Ovary (tissue), 7 donors: ENCODE measurements at regions not wholly inside any gene's neighbourhood (a gene's known extent, or its start where the extent isn't known, plus 50 kb on each side); places are given as distances from the start of the nearest gene placed in this dataset.

Source experiments
- DNase-seq, 5 donors: peaks; one replicate each; pipeline ENCODE4 v3.0.0-alpha.2; 2019 to 2020
- H3K27ac ChIP-seq, 2 donors: fragments of 200-600 bp; one replicate each; pipeline versions ENCODE4 v1.5.1 to v1.8.0; 2019 to 2022
- H3K27me3 ChIP-seq: fragments of 200-600 bp; one replicate; pipeline ENCODE4 v1.8.0; 2022
- H3K36me3 ChIP-seq: fragments of 200-600 bp; sonication (generic); one replicate; pipeline ENCODE4 v1.5.1; 2019
- H3K4me1 ChIP-seq: one replicate; pipeline ENCODE4 v1.8.1; 2013; ENCODE audit warnings: mild to moderate bottlenecking, moderate library complexity; ENCODE audit not compliant: insufficient read depth
- H3K4me3 ChIP-seq: fragments of 200-600 bp; sonication (generic); one replicate; pipeline ENCODE4 v1.5.1; 2017
- H3K9me3 ChIP-seq, 2 donors: fragments of 200-600 bp in 1 of 2; sonication (generic) in 1 of 2; one replicate each; pipeline versions ENCODE4 v1.5.1 to v1.8.1; 2013 to 2019; ENCODE audit warnings: mild to moderate bottlenecking in 1 of 2, moderate library complexity in 1 of 2
- EP300 ChIP-seq: sonication (generic); formaldehyde crosslinking; IDR thresholded peaks from one replicate; pipeline ENCODE4 v1.6.1; 2017; ENCODE audit warnings: antibody characterized with exemption
- POLR2A ChIP-seq: fragments of 450-650 bp; IDR thresholded peaks from one replicate; pipeline ENCODE4 v1.6.1; 2017; ENCODE audit warnings: antibody characterized with exemption, mild to moderate bottlenecking, moderate library complexity
- WGBS, 3 donors: extraction: QIAGEN DNeasy Blood & Tissue Kit in 1 of 3; methylation state at CpG; one replicate each; pipeline versions ENCODE4 v1.1.5 to v1.1.7; 2013 to 2017; 5-methylcytosine and 5-hydroxymethylcytosine counted together
- intact Hi-C, 4 donors: fragments of 100-400 bp; cut with DNase I; formaldehyde crosslinking; loops; one replicate each; pipeline versions ENCODE4 v1.11.0 to v1.15.1; 2022 to 2023
- TF ChIP-seq, protein P1 (sequence below), 3 donors: fragments of 450-650 bp in 2 of 3; fragments of 200-600 bp in 1 of 3; IDR thresholded peaks; one replicate each; pipeline versions ENCODE4 v1.5.1 to v1.8.0; 2016 to 2022; ENCODE audit warnings: antibody characterized with exemption in 3 of 3, mild to moderate bottlenecking in 1 of 3
- donor health status: DM: no; HTN: no; CAD: no; lungs with moderate emphysema.
- donor health status: DM: no; HTN: no; CAD: no.
- donor health status: Bipolar disorder and iron deficiency.
- donor health status: DM: no; HTN: no; CAD: no.
- donor health status: DM: yes; HTN: yes; CAD: no.

DNA sequence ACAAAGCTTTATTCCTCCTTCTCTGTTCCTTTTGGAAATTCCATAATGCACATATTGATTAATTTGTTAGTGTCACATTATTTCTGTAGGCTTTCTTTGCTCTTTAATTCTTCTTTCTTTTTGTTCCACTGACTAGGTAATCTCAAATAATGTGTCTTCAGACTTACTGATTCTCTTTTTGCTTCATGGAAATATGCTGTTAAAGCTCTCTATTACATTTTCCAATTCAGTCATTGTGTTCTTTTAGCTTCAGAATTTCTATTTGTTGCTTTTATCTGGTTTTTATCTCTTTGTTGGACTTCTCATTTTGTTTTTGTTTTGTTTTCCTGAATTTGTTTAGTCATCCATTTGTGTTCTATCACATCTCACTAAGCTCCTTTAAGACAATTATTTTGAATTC, 147.0 kb upstream of the EOMES start:
- no peak for DNase-seq
- Histone ChIP-seq H3K9me3 (no peaks in the 10 kb centered on the region), H3K36me3 (no peaks in the 10 kb centered on the region), H3K27me3 (no peaks in the 10 kb centered on the region), H3K27ac (no peak overlapping the region), H3K4me1 (no peaks in the 10 kb centered on the region), H3K4me3 (no peak overlapping the region)
- intact Hi-C loops, result no loop called here
- TF ChIP-seq, protein P1, sequence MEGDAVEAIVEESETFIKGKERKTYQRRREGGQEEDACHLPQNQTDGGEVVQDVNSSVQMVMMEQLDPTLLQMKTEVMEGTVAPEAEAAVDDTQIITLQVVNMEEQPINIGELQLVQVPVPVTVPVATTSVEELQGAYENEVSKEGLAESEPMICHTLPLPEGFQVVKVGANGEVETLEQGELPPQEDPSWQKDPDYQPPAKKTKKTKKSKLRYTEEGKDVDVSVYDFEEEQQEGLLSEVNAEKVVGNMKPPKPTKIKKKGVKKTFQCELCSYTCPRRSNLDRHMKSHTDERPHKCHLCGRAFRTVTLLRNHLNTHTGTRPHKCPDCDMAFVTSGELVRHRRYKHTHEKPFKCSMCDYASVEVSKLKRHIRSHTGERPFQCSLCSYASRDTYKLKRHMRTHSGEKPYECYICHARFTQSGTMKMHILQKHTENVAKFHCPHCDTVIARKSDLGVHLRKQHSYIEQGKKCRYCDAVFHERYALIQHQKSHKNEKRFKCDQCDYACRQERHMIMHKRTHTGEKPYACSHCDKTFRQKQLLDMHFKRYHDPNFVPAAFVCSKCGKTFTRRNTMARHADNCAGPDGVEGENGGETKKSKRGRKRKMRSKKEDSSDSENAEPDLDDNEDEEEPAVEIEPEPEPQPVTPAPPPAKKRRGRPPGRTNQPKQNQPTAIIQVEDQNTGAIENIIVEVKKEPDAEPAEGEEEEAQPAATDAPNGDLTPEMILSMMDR (IDR thresholded peaks at IDR 0.05), result no peak
- TF ChIP-seq POLR2A (no peak), EP300 (no peak)

DNA sequence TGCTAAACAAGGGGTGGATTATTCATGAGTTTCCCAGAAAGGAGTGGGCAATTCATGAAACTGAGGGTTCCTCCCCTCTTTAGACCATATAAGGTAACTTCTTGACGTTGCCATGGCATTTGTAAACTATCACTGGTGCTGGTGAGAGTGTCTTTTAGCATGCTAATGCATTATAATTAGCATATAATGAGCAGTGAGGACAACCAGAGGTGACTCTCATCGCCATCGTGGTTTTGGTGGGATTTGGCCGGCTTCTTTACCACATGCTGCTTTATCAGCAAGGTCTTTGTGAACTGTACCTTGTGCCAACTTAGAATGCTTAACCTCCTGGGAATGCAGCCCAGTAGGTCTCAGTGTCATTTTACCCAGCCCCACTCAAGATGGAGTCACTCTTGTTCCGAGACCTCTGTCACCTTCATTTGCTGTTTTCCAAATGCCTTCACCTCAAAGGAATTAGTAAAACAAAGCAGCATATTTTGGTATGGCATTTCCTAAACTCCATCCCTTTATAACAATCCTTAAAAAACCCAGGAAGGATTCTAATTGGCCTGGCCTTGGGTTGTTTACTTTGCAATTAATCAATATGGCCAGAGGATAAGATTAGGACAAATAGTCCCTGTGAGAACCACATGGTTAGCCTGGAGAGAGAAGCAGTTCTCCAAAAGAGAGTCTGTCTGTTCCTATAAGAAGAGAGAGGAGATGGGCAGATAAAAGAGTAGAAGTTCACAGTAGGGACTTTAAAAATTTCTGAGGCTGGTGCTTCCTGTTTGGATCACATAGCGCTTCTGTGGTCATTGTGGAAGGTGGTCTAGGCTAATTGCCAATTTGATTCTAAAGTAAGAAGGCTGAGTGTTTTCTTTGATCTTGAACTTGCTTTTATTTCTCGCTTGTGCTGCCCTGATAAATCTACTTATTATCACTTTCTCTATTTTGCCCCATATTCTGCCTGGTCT, 155.2 kb upstream of the EOMES start:
- TF ChIP-seq EP300 (no peak), POLR2A (no peak)
- TF ChIP-seq, protein P1 (IDR thresholded peaks at IDR 0.05), result no peak
- H3K4me3 ChIP-seq, result no peak overlapping the region
- intact Hi-C loops, result no loop called here
- no peak overlapping the region for H3K27ac ChIP-seq
- no peaks in the 10 kb centered on the region for H3K27me3 ChIP-seq
- H3K9me3 ChIP-seq, result no peaks in the 10 kb centered on the region
- no peaks in the 10 kb centered on the region for H3K36me3 ChIP-seq
- peaks cover 2% of the 10 kb centered on the region for H3K4me1 ChIP-seq
- DNase-seq, result no peak
- WGBS, 3 donors, result 20 to 44% (median 22%) methylated on average over 7 of the region's 7 CpGs

GRCh38 chr3:27878014-27878383, 155.9 kb upstream of the EOMES start:
- peaks cover 2% of the 10 kb centered on the region for H3K4me1 ChIP-seq
- no peaks in the 10 kb centered on the region for H3K36me3 ChIP-seq
- intact Hi-C loops, result no loop called here
- H3K9me3 ChIP-seq, result no peaks in the 10 kb centered on the region
- H3K27me3 ChIP-seq, result no peaks in the 10 kb centered on the region
- no peak overlapping the region for H3K27ac ChIP-seq
- DNase-seq, result no peak
- 18 to 20% (median 19%) methylated on average over 1 of the region's 1 CpG for WGBS, 3 donors
- no peak overlapping the region for H3K4me3 ChIP-seq
- TF ChIP-seq EP300, result no peak
- TF ChIP-seq POLR2A, result no peak
- TF ChIP-seq, protein P1 (IDR thresholded peaks at IDR 0.05), result no peak

DNA sequence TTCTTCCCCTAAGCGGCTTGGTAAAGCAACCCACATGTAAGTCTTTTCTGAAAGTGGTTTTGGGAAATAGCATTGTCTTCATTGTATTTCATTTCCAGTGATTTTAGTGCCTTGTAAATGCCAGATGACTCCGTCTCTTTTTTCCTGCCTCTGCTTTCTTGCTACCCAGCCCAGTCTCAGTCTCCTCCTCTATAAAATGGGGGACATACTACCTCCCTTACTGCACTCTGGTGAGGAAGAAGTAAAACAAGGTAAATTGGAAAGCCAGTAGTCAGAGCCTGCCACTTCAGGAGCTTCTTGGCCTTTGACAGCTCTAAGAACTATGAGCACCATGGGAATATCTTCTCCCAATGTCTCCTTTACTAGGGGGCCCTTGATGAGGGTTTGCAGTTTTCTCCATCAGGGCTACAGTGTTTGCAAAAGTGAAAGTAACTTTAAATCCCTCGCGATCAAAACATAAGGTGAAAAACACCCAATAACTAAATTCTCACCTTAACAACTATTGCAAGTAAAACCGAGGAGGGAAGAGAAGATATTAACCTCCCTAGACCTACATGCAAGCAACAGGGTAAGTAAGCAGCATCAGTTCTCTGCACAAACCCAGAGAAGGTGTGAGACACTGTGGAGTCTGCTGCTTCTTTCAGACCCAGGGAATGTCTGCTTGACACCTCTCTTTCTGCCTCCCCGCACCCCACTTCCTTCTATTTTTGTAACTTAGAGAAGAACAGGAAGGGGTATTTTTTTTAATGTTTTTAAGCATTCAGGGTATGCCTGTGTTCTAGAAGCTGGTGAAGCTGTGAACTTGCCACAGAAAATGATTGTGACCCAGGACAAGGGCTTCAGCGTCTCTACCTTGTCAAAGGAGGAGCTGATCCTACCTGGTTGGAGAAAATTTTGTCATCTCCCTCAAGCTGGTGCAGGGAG, 159.1 kb upstream of the EOMES start:
- H3K36me3 ChIP-seq, result no peaks in the 10 kb centered on the region
- H3K4me3 ChIP-seq, result no peak overlapping the region
- TF ChIP-seq EP300 (no peak), POLR2A (no peak)
- TF ChIP-seq, protein P1 (IDR thresholded peaks at IDR 0.05), result no peak
- no peaks in the 10 kb centered on the region for H3K27me3 ChIP-seq
- no peaks in the 10 kb centered on the region for H3K9me3 ChIP-seq
- intact Hi-C loops, result no loop called here
- no peak for DNase-seq
- H3K27ac ChIP-seq, result no peak overlapping the region
- H3K4me1 ChIP-seq, result peaks cover 2% of the 10 kb centered on the region
- WGBS, 3 donors, result 62 to 70% (median 66%) methylated on average over 7 of the region's 7 CpGs
